ENCODE measurements at regions not wholly inside any gene's neighbourhood (a gene's known extent, or its start where the extent isn't known, plus 50 kb on each side); places are given as distances from the start of the nearest gene placed in this dataset.

GRCh38 chr9:73701415-73702057 lies 549.9 kb downstream of the ANXA1 start:
- BruUV-seq (replicated peaks): no TSS peak
- Histone ChIP-seq H4K8ac (ENCODE audit: low read depth in 2 of 2, low read length in 2 of 2) (no peak overlapping the region), H2AFZ (replicated peaks; ENCODE audit: low read length, poor library complexity) (no peak overlapping the region), H3K56ac (ENCODE audit: extremely low read depth, insufficient read depth, low read length) (no peak overlapping the region), H3K18ac (ENCODE audit: low read depth, low read length) (no peak overlapping the region), H3K79me1 (ENCODE audit: low read depth in 1 of 2, low read length in 2 of 2) (no peaks in the 10 kb centered on the region), H3K27me3 (ENCODE audit: control insufficient read depth, insufficient read depth, low read length) (no peaks in the 10 kb centered on the region), H3K27ac (ENCODE audit: insufficient read depth, low read length) (no peak overlapping the region), H3K9me3 (ENCODE audit: control insufficient read depth, insufficient read depth, low read length) (no peaks in the 10 kb centered on the region; the same call in 1 of the 2 replicates), H3K4ac (ENCODE audit: low read depth, low read length) (no peak overlapping the region), H2BK20ac (ENCODE audit: low read depth, low read length) (no peak overlapping the region), H4K5ac (ENCODE audit: low read depth, low read length) (no peak overlapping the region), H3K4me3 (ENCODE audit: insufficient read depth, low read depth, low read length) (no peak overlapping the region), H3K36me3 (ENCODE audit: control insufficient read depth, insufficient read depth, low read length) (no peaks in the 10 kb centered on the region), H2BK15ac (ENCODE audit: low read depth, low read length) (no peak overlapping the region), H4K20me1 (ENCODE audit: insufficient read depth, low read length) (no peaks in the 10 kb centered on the region), H3K4me2 (ENCODE audit: low read depth, low read length) (no peak overlapping the region), H3K14ac (replicated peaks; ENCODE audit: low read depth, low read length) (no peak overlapping the region), H4K91ac (ENCODE audit: insufficient read depth, low read depth, low read length) (no peak overlapping the region), H2BK5ac (ENCODE audit: low read depth, low read length, poor library complexity, severe bottlenecking) (no peak overlapping the region), H2BK120ac (ENCODE audit: low read depth, low read length) (no peak overlapping the region), H3K4me1 (ENCODE audit: control insufficient read depth, insufficient read depth, low read length) (no peaks in the 10 kb centered on the region), H3K9ac (ENCODE audit: low read depth, low read length) (no peak overlapping the region), H2AK9ac (replicated peaks; ENCODE audit: low read depth, low read length, poor library complexity) (no peak overlapping the region), H3K23ac (ENCODE audit: low read depth, low read length) (no peak overlapping the region), H2AK5ac (ENCODE audit: low read depth, low read length) (no peak overlapping the region), H3K9me1 (ENCODE audit: insufficient read depth, low read length) (no peaks in the 10 kb centered on the region)
- no CpG with 5 or more reads among the region's 1 CpG for WGBS, 2 experiments (ENCODE audit: extremely low coverage in 2 of 2, insufficient read length in 1 of 2)
- ChIA-PET POLR2A (ENCODE audit: unreplicated experiment) (no interaction called here), CTCF (no interaction called here)
- ATAC-seq (ENCODE audit: low read depth): no peak
- in situ Hi-C loops (cut with MboI; ENCODE audit: low sequenced_read_pairs): no loop called here
- no peak for TF ChIP-seq MAZ (IDR thresholded peaks at IDR 0.05; ENCODE audit: borderline replicate concordance, low read depth, low read length)
- no peak for TF ChIP-seq ELK1 (IDR thresholded peaks at IDR 0.05; ENCODE audit: borderline replicate concordance, low read depth, low read length)
- no peak for TF ChIP-seq NFE2L2 (IDR thresholded peaks at IDR 0.05; ENCODE audit: low read depth, low read length)
- no peak for TF ChIP-seq CEBPB (IDR thresholded peaks at IDR 0.05; ENCODE audit: low read depth, low read length)
- TF ChIP-seq RFX5 (IDR thresholded peaks at IDR 0.05; ENCODE audit: low read depth, low read length): no peak
- TF ChIP-seq RCOR1 (IDR thresholded peaks at IDR 0.05; ENCODE audit: insufficient replicate concordance, low read length): no peak
- DNase-seq: no peak
- intact Hi-C loops (cut with micrococcal nuclease): no loop called here
- dilution Hi-C loops (cut with HindIII; ENCODE audit: low sequenced_read_pairs, unreplicated experiment): no loop called here

All from IMR-90 (cell line).